Endometrium (tissue), 2 donors: ENCODE measurements at regions not wholly inside any gene's neighbourhood (a gene's known extent, or its start where the extent isn't known, plus 50 kb on each side); places are given as distances from the start of the nearest gene placed in this dataset.

Experiments
- FAIRE-seq: peaks from 2 replicates; lab custom pipeline; 2012; peaks lifted over from hg19 to GRCh38; lab: Jason Lieb, UNC
- donor health status: control.
- donor health status: control.

DNA sequence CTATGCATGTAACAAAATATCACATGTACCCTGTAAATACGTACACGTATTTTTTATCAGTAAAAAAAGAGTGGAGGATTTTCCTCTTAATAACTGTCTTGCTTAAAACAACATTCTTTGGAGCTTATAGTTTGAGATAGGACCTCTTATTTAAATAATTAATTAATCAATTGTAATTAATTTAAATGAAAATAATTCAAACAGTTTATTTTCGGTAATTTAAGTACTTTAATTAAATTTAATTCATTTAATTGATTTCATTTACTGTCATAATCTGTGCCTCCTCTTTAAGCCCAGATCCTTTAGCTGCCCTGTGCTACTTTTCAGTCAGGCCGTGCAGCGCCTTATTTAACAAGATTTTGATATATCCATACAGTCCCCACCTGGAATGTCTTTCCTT is 427.0 kb downstream of the HLX start:
- FAIRE-seq, result no peak

DNA sequence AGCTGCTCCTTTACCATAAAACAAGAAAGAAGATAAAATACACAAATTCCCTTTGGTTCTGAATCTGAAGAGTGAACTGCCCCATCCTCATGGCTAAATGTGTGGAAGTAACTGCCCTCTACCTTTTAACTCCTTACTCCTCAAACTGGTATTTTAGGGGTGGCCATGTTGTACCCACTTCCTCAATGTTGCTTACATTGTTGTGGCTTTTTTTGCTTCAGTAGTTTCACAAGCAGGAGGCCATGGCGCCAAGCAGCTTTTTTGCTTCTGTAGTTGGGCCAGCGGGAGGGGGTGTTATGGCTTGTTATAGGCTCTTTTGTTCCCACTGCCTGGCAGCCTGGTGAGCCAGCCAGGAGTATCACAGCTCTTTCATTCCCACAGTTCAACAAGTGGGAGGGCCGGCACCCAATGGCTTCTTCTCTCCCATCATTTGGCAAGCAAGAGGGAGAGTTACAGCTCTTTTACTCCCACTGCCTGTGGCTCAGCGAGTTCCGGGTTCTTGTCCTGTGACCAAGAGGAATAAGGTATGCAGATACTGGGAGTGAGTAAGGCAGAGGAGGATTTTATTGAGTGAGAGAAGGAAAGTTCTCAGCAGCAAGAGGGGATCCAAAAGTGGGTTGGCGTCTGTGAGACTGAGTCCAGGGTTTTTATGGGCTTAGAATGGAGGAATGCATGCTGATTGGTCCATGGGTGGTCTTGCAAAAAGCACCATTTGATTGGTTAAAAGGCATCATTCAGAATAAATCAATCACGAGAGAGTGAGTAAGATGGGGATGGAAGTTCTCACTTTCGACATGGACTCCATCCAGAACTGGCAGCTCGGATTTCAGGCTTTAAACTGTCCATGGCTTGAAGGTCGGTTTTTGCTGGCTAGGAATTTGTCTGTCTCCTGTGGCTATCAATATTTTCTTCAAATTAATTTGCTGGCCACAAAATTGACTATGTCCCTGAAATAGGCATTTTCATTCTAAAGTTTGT is 429.6 kb downstream of the HLX start:
- no peak for FAIRE-seq

DNA sequence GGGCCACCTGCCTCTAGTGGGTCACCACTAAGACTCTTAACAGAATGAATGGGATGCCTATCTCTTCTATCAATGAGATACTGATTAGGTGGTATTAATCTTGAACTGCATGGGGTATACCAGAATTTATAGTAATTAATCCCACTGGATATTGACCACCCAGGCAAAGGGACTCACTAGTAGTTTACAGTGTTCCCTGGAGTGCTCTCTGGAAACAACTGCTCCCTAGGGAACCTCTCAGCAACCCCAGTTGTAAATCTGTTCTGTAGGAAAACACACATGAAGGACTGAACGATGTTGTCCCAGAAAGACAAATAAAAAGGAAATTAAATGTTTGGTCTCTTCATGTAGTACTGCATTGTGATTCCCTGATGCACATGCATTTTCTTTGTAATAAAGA is 430.5 kb downstream of the HLX start:
- no peak for FAIRE-seq

DNA sequence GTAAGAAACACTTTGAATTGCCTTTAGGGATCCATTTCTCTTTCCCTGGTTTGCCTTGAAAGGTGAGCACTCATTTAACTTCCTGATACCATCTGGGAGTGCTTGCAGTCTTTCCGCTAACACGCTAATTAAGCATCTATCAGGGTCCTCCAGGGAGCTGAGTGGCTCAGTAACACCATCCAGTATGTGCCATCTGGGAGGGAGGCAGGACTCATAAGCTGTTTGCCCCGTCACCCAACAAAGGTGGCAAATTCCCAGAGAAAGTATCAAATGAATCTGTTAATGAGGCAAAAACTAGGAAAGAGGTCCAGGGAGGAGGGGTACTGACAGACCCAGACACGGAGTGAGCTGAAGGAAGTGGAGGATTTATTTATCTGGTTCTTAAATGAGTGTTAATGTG is 430.9 kb downstream of the HLX start:
- FAIRE-seq, result no peak

DNA sequence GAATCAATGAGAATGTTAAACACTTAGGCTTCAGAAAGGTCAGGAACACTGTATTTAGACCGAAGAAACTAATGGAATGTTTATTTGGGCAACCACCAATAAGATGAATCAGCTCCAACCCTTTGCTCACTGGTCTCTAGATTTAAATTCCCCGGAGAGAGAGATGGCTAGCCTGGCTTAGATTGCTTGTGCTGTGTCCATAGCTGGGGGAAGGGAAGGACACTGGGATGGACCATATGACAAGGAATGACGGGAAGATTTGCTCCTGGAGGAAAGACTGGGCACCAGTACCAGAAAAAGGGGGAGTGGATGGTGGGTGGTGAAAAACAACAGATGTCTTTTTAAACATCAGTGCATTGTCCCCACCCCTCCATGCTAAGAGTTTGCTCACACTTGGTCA is 426.6 kb downstream of the DUSP10 start:
- no peak for FAIRE-seq

DNA sequence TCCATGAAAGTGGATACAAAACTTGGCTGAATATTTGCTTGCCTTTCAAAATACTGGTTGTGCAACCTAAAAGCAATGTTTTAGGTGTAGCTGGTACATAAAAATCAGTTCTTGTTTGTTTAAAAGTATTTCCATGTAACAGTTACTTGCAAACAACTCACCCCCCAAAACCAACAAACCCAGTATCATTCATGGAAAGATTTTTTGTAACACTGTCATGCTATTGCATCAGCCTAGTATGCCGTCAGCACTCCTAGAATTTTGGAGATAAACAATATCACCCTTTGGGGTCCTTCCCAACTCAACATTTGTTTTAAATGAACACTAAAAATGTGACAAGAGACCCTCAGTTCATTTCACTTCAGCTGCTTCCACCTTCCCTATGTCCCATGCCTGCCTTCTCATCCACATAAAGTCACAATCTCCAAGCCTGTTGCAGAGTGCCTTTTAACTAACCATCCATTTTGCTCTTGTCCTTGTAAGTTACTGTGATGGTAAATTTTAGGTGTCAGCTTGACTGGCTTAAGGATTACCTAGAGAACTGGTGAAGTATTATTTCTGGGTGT is 425.3 kb downstream of the DUSP10 start:
- FAIRE-seq, result no peak

DNA sequence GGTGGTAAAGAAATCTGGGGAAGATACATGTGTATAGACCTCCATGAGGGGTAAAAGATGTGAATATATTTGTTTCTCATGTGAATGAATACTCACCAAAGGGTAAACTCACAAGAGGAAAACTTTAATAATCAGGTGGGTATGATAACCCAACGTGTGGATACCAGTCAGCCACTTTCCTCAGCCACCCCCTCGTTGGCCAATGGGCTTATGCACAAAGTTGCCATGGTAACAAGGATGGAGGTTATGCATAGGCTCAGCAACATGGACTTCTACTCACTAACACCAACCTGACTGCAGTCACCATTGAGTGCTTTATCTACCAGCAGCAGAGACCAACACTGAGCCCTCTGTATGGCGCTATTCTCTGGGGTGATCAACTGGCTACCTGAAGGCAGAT is 424.4 kb downstream of the DUSP10 start:
- no peak for FAIRE-seq

DNA sequence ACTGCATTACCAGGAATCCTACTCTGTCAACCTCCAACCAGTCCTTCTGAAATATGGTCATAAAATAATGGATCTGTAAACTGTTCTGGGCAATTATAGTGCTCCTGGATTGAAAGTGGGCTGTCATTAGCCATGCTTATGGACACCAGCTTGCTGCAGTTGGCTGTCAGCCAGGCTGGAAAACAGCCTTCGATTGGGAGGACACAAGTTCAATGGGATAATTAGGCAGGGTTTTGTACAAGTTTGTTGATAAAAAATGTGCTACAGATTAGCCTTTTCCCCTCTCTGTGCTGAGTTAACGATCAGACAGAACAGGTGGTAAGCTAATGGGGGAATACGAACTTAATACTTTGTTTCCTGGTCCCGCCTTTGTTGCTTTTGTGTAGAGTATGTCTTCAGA is 413.9 kb downstream of the DUSP10 start:
- FAIRE-seq, result no peak

DNA sequence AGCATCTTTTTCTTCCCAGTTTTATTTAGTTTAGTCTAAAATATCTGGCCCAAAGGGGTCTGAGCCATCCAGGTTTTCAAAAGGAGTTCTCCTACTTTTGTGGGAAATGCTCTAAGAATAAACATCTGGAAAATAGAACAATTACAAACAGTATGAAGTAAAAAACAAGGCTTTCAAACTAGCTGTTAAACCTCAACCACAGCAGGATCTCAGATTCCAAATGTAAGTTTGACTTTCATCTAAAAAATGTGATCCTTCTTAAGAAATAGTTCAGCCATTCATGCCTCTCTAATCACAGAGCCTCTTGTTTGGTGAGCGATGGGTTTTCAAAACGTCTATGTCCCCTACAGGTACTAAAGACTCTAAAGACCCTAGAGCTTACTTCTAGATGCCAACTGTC is 413.5 kb downstream of the DUSP10 start:
- FAIRE-seq, result no peak

DNA sequence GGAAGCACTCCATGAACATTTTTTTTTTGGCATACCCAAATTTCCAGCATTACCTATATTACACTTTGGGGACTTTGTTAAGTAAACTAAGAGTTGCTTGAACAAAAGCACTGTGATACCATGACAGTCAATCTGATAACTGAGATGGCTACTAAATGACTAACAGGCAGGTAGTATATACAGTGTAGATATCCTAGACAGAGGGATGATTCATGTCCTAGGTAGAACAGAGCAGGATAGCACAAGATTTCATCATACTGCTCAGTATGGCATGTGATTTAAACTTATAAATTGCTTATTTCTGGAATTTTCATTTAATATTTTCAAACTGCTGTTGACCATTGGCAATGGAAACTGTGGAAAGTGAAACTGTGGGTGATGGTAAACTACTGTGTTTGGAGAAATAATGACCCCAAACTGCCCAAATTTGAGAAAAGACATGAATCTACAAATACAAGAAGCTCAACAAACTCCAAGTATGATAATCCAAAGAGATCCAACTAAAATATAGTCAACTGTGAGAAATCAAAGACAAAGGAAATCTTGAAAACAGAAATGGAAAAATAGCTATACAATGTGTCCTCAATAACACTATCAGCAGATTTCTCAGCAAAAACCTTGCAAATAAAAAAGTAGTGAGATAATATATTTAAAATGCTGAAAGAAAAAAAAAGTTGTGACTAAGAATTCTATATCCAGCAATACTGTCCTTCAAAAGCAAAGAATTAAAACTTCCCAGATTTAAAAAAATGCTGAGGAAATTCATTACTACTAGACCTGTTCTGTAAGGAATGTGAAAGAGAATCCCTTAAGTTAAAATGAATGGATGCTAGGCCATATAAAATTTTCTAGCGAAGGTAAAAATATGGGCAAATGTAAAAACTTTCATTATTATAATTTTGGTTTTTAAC is 410.4 kb downstream of the DUSP10 start:
- no peak for FAIRE-seq

DNA sequence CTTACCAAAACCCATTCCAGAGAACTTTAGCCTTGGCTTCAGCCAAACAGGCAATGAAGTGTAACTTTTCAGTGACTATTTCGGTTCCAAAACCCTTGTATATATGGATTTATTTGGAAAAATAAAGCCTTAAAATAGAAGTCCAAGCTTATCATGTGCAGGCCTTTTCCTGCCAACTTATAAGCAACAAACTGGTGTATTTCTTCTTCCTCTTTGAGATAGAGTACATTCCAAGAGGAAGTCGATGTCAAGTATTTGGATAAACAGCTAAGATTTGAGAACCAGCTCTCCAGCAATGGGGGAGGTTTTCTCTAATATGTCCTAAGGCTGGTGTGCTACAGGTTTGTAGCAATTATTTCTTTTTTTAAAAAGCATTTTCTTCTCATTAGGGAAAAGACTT is 407.8 kb downstream of the DUSP10 start:
- no peak for FAIRE-seq

DNA sequence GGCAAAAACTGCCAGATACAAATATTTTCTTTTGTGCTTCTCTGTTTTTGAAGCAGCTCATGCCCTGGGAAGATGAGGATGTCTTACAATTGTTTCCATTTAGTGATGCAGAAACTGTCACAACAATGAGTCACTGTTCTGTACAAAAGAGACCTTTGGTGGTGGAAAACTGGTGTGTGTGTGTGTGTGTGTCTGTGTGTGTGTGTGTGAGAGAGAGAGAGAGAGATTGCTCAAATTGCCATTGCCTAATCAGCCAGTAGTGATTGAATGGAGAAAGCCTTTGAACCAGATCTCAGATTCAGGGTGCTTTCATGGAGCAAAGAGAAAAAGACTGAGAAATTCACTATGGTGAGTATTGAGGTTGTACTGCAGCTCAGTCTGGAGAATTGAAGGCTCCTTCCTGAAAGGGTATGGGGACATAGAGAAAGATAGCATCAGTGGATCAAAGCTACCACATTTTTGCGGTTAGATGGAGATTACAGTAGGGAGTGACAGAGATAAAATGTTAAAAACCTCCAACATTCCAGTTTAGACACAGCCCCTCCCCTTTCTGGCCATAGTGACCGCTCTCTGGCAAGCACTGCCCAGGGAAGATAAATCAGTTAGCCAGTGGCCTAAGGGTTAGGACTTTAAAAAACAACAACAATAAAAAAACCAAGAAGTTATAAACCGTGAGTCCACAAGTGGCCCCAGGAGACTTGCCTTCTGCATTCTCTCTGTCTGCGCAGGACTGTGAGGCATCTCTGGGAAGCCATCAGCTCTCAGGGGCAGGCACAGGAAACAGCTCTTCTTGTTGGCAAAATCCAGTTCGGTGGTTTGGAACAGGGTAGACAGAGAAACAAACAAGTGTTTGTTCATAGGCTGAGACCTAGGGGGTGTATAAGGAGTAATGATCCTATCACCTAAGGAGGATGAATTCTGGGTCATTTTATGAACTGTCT is 406.5 kb downstream of the DUSP10 start:
- FAIRE-seq, result peak; percentile 97

DNA sequence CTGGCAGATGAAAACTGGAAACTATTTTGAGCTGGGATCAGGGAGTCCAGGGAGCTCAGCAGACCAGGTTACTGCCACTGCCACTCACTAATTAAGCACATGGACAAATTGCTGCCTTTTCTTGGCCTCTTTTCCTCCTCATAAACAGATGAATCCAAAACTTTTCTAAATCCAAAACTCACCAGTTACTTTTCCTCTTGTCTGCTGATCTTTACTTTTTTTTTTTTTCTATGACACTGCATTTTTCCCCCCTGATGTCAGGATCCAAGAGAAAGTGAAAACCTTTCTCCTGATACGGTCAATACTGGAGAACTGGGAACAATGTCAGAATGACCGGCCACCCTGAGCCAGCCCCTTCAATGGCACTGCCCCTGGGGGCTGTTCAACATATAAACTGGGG is 405.8 kb downstream of the DUSP10 start:
- peak; percentile 37 for FAIRE-seq

DNA sequence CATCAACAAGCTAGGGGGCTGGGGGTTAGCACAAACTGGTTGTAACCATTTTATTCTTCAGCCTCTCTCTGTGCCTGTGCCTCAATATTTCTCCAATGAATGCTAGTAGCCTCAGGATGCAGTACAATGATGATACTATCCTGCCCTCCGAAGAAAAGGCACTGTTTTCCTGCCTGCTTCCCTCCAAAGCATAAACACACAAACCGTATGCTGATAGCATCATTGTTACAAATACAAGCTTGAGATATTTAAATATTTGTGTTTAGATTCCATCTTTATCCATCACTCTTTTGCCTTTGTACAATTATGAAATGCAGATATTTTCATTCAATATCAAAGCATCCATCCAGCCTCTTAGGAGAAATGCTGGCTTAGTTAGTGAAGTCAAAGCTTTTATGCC is 404.8 kb downstream of the DUSP10 start:
- FAIRE-seq, result no peak

DNA sequence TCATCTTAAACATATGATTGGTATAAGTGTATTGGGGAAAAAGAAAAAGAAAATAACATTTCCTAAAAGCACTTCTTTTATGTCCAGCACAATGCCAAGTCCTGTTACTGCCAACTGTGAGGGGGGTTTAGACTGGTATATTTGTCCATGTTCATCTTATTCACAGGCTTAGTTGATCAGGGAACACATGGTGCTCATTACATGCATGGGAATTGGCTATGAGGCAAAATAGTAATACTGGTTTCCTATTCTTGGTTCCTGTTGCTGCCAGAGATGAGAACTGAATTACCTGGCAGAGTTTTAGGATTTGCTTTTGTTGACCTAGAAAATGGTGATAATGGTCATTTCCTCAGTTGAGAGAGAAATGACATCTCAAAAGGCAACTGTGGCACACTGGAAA is 398.8 kb downstream of the DUSP10 start:
- no peak for FAIRE-seq

DNA sequence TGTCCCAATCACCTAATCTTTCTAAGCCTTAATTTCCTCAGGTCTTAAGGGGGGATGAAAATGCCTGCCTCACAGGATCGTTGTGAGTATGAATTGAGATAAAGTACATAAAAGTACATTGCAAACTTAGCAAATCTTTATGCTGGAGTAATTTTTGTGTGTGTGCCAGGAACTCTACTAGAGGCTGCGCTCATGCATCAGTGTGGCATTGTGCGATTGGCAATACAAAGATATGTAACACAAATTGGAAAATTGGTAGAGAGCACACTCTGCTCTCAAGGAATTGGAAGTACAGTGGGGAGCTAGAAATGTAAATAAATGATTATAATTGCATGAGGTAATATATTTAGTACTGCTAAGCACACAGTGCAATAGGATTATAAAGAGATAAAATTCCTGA is 398.3 kb downstream of the DUSP10 start:
- no peak for FAIRE-seq

DNA sequence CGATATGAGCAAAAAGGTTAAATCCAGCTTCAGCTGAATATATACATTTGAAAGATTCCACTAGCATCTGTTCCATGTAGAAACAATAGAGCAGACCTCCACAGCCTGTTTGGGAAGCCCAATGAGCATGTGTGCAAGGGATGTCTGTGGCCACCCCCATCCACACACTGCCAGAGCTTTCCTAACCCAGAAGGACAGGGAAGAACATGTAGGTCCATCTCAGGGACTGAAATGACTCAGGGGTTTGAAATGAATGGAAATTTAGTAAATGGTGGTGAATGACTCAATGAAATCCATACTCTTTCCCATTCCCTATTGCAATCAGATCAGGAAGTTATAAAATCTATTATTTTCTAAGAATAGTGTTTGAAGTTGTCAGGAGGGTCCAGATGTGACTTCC is 397.2 kb downstream of the DUSP10 start:
- no peak for FAIRE-seq

DNA sequence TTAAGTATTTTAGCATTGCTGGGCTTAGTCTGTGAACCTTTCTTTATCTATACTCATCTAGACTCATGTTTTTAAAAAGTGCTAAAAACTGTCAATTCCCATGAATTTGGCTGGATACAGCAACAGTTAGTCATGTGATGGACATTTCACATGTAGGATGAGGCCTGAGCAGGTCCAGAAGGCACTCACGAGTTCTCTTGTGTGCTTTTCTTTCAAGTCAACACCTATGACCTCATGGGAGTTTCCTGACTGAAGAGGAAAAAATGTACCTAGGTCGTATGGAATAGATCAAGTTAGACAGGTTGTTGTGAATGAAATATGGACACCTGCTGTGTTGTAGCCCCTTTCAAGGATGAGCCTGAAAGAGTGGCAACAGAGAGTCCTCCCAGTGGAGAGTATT is 394.2 kb downstream of the DUSP10 start:
- no peak for FAIRE-seq

DNA sequence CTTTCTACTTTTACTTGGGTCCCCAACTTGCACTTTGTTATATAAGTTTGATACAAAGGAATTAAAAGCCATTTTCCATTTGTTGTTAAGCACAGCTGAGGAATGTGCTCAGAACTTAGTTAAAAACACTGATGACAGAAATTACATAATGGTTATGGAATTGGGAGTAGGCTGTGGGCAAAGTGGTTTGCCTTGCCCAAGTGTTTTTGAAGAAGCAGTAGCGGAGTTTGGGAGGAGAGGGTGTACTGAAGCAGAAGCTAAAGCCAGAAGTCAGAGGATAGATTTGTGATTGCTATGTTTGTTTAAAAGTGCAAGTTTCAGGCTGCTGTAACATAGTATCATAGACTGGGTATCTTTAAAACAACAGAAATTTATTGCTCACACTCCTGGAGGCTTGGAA is 391.8 kb downstream of the DUSP10 start:
- no peak for FAIRE-seq

DNA sequence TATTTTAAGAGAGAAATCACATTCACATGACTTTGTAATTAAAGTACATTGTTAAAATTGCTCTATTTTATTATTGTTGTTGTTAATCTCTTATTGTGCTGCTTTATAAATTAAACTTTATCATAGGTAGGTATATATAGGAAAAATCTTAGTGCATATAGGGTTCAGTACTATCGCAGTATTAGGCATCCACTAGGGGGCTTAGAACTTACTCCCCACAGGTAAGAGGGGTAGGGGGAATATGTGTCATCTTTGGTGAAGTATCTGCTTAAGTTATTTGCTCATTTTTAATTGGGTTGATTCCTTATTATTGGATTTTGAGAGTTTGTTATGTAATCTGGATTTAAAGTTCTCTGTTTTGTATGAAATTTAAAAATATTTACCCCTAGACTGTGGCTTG is 385.2 kb downstream of the DUSP10 start:
- FAIRE-seq, result no peak

DNA sequence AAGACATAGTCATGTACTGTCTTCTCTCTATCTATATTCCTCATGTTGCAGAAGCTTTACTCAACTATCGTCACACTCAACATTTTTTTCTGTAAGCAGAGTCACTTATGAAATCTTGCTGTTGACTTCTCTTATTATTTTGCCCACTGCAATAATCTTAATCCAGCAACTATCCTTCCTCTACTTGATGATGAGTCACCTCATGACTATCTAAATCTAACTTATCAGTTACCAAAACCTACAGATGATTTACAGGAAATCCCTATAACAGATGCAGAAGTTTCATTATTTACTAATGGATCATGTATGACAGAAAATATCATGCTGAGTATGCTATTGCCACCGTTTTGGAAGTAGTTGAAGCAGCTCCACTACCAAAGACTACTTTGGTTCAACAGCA is 378.9 kb downstream of the DUSP10 start:
- no peak for FAIRE-seq
